Endodermal cell (in vitro differentiated cells): ENCODE measurements at regions not wholly inside any gene's neighbourhood (a gene's known extent, or its start where the extent isn't known, plus 50 kb on each side); places are given as distances from the start of the nearest gene placed in this dataset.

ENCODE experiments used
- DNase-seq: peaks from one replicate; pipeline ENCODE4 v3.0.0-alpha.2; 2017
- H3K27ac ChIP-seq: 2 replicates; pipeline ENCODE4 v1.5.1; 2013; ENCODE audit warnings: mild to moderate bottlenecking, low read depth, low read length, moderate library complexity
- H3K27me3 ChIP-seq: 2 replicates; pipeline ENCODE4 v1.6.1; 2013; ENCODE audit warnings: mild to moderate bottlenecking, low read length, moderate library complexity; ENCODE audit not compliant: insufficient read depth, control insufficient read depth, poor library complexity, severe bottlenecking
- H3K36me3 ChIP-seq: 2 replicates; pipeline ENCODE4 v1.7.0; 2013; ENCODE audit warnings: mild to moderate bottlenecking, low read length, moderate library complexity; ENCODE audit not compliant: control insufficient read depth, insufficient read depth
- H3K4me1 ChIP-seq: one replicate; pipeline ENCODE4 v1.7.0; 2013; ENCODE audit warnings: low read length; ENCODE audit not compliant: control insufficient read depth, insufficient read depth
- H3K4me3 ChIP-seq: 2 replicates; pipeline ENCODE4 v1.5.1; 2013; ENCODE audit warnings: mild to moderate bottlenecking, low read length, moderate library complexity
- H3K9ac ChIP-seq: 2 replicates; pipeline ENCODE4 v1.6.1; 2013; ENCODE audit warnings: mild to moderate bottlenecking, low read length, moderate library complexity; ENCODE audit not compliant: poor library complexity, severe bottlenecking; ENCODE audit errors: extremely low read depth
- H3K9me3 ChIP-seq: 2 replicates; pipeline ENCODE4 v1.6.1; 2013; ENCODE audit warnings: mild to moderate bottlenecking, low read length, moderate library complexity; ENCODE audit not compliant: control insufficient read depth
- H3K27ac Mint-ChIP-seq: 2 replicates; pipeline ENCODE4 v1.8.0; 2020; ENCODE audit warnings: mixed read lengths
- H3K27me3 Mint-ChIP-seq: 2 replicates; pipeline ENCODE4 v1.8.0; 2021; ENCODE audit warnings: mild to moderate bottlenecking, mixed read lengths; ENCODE audit not compliant: insufficient read depth
- H3K36me3 Mint-ChIP-seq: 2 replicates; pipeline ENCODE4 v1.8.0; 2020; ENCODE audit warnings: low read depth, mixed read lengths
- H3K4me1 Mint-ChIP-seq: 2 replicates; pipeline ENCODE4 v1.8.0; 2020; ENCODE audit warnings: mixed read lengths
- H3K4me3 Mint-ChIP-seq: 2 replicates; pipeline ENCODE4 v1.8.0; 2020; ENCODE audit warnings: mild to moderate bottlenecking, moderate library complexity, mixed read lengths
- H3K9me3 Mint-ChIP-seq: 2 replicates; pipeline ENCODE4 v1.8.0; 2020; ENCODE audit warnings: mild to moderate bottlenecking, mixed read lengths
- WGBS, 2 experiments: methylation state at CpG; one replicate each; pipeline versions ENCODE4 v1.1.5 to v1.1.7; 2013; ENCODE audit warnings: missing lambda C conversion rate in 2 of 2, mixed read lengths in 1 of 2; ENCODE audit not compliant: insufficient coverage in 1 of 2, insufficient read length in 1 of 2; 5-methylcytosine and 5-hydroxymethylcytosine counted together
- TF ChIP-seq, protein P1 (sequence below): fragments of 200-600 bp; sonication (generic); conservative IDR thresholded peaks from 2 replicates; pipeline ENCODE4 v1.5.0; 2021; ENCODE audit warnings: antibody characterized with exemption, mild to moderate bottlenecking

DNA sequence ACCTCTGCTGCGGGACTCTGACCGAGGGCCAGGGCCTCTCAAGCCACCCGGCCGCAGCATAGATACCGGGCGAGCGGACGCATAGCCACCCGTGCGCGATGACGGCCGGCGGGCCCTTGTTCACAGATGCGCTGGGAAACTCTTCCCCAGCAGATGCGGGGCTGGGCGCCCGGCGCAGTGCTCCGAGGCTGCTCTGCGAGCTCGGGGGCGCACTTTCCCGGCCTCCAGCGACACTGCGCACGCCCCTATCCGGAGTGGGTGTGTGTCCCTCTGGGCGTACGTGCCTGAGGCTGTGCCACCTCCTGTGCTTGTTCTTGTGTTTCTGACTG is 104.7 kb upstream of the E2F8 start:
- peak overlapping the region; percentile 48 for H3K27ac ChIP-seq
- H3K27me3 ChIP-seq, result peaks cover 100% of the 10 kb centered on the region
- 0 to 2% methylated on average over 14 to 30 of the region's 30 CpGs for WGBS, 2 experiments
- H3K36me3 Mint-ChIP-seq, result no peaks in the 10 kb centered on the region
- TF ChIP-seq, protein P1, sequence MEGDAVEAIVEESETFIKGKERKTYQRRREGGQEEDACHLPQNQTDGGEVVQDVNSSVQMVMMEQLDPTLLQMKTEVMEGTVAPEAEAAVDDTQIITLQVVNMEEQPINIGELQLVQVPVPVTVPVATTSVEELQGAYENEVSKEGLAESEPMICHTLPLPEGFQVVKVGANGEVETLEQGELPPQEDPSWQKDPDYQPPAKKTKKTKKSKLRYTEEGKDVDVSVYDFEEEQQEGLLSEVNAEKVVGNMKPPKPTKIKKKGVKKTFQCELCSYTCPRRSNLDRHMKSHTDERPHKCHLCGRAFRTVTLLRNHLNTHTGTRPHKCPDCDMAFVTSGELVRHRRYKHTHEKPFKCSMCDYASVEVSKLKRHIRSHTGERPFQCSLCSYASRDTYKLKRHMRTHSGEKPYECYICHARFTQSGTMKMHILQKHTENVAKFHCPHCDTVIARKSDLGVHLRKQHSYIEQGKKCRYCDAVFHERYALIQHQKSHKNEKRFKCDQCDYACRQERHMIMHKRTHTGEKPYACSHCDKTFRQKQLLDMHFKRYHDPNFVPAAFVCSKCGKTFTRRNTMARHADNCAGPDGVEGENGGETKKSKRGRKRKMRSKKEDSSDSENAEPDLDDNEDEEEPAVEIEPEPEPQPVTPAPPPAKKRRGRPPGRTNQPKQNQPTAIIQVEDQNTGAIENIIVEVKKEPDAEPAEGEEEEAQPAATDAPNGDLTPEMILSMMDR, result peak; percentile 33
- no peaks in the 10 kb centered on the region for H3K9me3 ChIP-seq
- H3K9ac ChIP-seq, result no peak overlapping the region
- H3K4me3 ChIP-seq, result peak overlapping the region; percentile 61
- H3K4me1 ChIP-seq, result peaks cover 3% of the 10 kb centered on the region
- peaks cover 94% of the 10 kb centered on the region for H3K27me3 Mint-ChIP-seq
- no peak overlapping the region for H3K27ac Mint-ChIP-seq
- peaks cover 5% of the 10 kb centered on the region for H3K4me1 Mint-ChIP-seq
- DNase-seq, result peak; percentile 81
- H3K4me3 Mint-ChIP-seq, result peak overlapping the region; percentile 47
- no peaks in the 10 kb centered on the region for H3K9me3 Mint-ChIP-seq
- H3K36me3 ChIP-seq, result no peaks in the 10 kb centered on the region

DNA sequence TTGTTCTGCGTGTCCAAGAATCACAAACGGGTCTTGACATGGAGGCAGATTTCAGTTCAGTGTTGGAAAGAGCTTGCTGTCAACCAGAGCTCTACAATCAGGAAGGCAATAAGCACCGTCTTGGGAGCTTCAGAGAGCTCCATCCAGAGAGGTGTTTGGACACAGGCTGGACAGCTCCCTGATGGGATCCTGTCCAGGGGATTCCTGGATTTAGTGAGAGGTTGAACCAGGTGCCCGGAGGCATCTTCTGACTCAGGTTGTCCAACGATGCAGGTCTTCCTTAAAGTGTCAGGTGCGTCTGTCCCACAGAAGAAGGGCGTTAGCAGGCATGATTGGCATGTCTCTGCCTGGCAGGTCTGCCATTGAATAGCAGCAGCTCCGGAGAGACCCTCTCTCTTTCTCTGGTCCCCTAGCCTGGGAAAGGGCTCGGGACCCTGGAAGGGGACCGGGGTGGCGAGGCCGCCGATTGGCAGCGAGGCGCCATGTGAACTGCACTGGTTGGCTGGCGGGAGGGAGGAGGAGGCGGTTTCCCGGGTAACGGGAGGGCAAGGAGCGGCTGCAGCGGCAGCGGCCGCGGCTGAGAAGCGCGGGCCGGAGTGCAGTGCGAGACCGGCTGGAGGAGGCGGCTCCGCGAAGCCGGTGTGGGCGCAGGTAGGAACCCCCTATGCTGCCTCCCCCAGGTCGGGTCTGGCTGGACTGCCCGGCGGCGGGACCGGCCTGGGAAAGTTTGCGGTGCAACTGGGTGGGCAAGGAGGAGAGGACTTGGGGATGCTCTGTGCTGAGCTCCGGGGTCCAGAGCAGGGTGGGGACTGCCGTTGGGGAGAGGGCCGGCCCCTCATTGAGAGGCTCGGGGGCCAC is 104.1 kb upstream of the E2F8 start:
- Mint-ChIP-seq H3K27me3 (peaks cover 97% of the 10 kb centered on the region), H3K4me1 (peaks cover 5% of the 10 kb centered on the region), H3K36me3 (no peaks in the 10 kb centered on the region), H3K4me3 (peak overlapping the region; percentile 47), H3K9me3 (no peaks in the 10 kb centered on the region), H3K27ac (no peak overlapping the region)
- TF ChIP-seq, protein P1, result no peak
- Histone ChIP-seq H3K4me1 (peaks cover 3% of the 10 kb centered on the region), H3K27ac (peak overlapping the region; percentile 48), H3K27me3 (peaks cover 100% of the 10 kb centered on the region), H3K36me3 (no peaks in the 10 kb centered on the region), H3K9ac (no peak overlapping the region), H3K4me3 (peak overlapping the region; percentile 61), H3K9me3 (no peaks in the 10 kb centered on the region)
- 14 to 69% methylated on average over 5 to 44 of the region's 44 CpGs for WGBS, 2 experiments
- peak; percentile 94 for DNase-seq

DNA sequence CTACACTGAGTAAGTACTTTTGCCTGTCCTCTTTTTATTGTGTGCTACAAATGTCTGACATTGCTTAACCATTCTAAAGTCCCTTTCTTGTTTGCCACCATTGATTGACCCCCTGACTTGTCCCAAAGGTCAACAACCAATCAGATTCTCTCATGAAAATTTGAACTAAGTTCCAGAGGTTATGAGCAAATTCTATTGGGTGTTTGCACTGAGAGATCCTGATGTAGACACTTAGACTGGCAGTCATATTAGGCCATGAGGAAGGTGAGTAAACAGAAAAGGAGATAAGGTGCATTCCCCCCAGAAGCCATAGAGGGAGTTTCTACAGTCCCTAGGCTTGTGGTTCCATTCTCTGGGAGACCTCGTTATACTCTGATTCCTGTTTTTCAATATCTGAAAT is 101.3 kb upstream of the E2F8 start:
- H3K27me3 ChIP-seq, result peaks cover 96% of the 10 kb centered on the region

More for the DNA sequence above, 101.3 kb upstream of the E2F8 start:
- no peak overlapping the region for H3K27ac ChIP-seq
- H3K4me3 Mint-ChIP-seq, result no peak overlapping the region
- H3K27me3 Mint-ChIP-seq, result peaks cover 92% of the 10 kb centered on the region
- no peaks in the 10 kb centered on the region for H3K36me3 Mint-ChIP-seq
- no peaks in the 10 kb centered on the region for H3K9me3 Mint-ChIP-seq
- no peak overlapping the region for H3K9ac ChIP-seq
- peaks cover 3% of the 10 kb centered on the region for H3K4me1 ChIP-seq
- peaks cover 5% of the 10 kb centered on the region for H3K4me1 Mint-ChIP-seq
- H3K9me3 ChIP-seq, result no peaks in the 10 kb centered on the region
- no peaks in the 10 kb centered on the region for H3K36me3 ChIP-seq
- no peak overlapping the region for H3K27ac Mint-ChIP-seq
- TF ChIP-seq, protein P1, result peak; percentile 21
- no peak overlapping the region for H3K4me3 ChIP-seq
- WGBS, 2 experiments, result 73 to 88% methylated on average over 1 of the region's 1 CpG
- DNase-seq, result no peak
